GM21447 (cell line): ENCODE measurements at regions not wholly inside any gene's neighbourhood (a gene's known extent, or its start where the extent isn't known, plus 50 kb on each side); places are given as distances from the start of the nearest gene placed in this dataset.
"Not testable (repeated sequence)": the region's sequence is repeated elsewhere in the genome, so short reads cannot be mapped to it uniquely, and the experiment has no call there.

Source experiments
- ATAC-seq: cut with Tn5 transposase; IDR thresholded peaks from one replicate; pipeline ENCODE4 v1.9.1; 2021; ENCODE audit not compliant: unreplicated experiment

GRCh38 chr6:115643762-115644161 is 416.9 kb downstream of the FRK start:
- ATAC-seq = no peak

GRCh38 chr6:115634887-115635286 is 425.8 kb downstream of the FRK start:
- no peak for ATAC-seq

GRCh38 chr6:115634131-115634530 is 426.6 kb downstream of the FRK start:
- no peak for ATAC-seq

- ATAC-seq = no peak
These were observed 429.7 kb downstream of the FRK start for GRCh38 chr6:115631028-115631427.

DNA sequence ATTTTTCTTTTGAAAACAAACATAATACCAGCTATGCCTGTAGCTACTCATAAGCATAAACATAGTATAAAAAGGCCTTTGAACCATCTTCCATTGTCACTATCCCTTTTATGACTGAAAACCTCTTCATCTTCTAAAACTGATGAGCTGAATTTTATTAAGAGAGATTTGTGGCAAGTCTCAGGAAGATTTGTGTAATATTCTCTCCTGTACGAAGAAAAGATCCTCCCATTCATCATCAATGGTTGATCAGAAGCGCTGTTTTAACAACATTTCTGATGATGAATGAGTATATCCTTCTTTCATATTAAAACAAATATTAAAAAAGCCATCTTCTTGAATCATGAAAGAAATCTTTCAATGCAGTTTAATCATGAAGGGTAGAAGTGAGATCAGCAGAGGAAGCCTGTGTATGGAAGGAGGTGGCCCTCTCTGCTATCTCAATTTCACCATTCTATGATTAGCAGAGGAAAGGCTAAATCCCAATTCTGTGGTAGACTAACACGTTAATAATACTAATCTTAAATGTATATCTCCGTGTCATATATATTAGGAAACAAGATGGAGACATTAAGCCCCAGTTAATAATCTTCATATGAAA is 430.2 kb downstream of the FRK start:
- ATAC-seq = no peak

- ATAC-seq = no peak
These were observed 431.3 kb downstream of the FRK start for GRCh38 chr6:115629415-115629814.

DNA sequence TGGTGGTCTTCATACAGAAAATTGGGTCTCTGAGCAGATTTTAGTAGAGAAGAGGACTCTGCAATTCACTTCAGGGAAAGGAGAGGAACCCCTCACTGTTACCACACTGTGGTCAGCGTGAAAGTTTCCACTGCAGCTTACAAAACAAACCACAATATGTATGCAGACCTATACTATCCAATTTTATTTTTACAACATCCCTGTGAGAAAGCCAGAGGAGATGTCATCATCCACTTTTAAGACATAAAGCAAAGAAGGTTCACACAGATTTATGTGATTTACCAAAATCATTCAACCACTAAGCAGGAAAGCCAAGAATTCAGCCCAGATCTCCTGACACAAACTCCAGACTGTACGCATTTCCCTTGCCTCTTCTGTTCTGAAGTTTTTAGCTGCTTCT is 442.4 kb downstream of the FRK start:
- no peak for ATAC-seq

DNA sequence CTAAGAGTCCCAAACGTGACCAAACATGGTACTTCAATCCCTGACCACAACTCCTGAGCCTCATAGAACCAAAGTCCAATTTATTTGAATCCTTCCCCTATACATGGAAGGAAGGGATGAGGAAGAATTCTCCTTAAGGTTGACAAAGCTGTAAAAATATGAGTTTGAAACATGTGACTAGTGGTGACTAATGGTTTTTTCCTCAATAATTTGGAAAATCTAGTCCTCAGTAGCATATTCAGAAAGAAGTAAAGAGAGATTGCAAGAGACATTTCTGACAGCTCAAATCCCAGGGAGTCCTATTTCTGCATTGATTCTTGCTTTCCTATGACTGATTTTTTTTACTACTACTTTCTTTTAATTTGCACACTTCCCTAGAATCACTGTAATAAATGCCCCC is 443.7 kb downstream of the FRK start:
- ATAC-seq = no peak

GRCh38 chr6:115613488-115613887 is 447.2 kb downstream of the FRK start:
- ATAC-seq = no peak

DNA sequence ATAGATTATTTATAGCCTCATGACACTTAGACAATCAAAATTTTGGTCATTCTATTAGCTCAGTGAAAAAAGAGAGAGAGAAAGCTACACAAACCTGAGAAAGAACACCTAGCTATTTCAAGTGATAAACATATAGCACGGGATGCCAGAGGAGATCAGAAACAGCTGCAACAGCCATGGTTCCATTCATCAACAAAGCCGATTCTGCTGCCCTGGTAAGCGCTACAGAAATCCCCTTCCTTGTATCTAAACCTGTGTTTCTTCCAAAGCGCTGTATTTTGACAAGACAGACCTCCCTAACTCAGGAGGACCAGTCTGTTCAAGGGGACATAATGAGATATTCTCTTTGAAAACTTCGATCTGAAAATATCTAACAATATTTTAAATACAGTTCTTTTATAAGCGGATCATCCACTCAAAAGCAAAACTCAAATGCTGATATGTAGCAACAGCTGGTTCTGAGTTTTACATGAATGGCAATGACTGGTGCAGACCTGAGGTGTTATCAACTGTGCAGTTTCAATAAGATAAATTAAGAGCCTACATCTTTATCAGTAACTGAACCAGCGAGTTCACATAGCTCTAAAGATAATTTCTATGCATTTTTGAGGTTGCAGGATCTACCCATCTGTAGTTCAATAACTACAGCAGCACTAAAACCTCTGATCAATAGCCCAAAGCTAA is 447.8 kb downstream of the FRK start:
- no peak for ATAC-seq

DNA sequence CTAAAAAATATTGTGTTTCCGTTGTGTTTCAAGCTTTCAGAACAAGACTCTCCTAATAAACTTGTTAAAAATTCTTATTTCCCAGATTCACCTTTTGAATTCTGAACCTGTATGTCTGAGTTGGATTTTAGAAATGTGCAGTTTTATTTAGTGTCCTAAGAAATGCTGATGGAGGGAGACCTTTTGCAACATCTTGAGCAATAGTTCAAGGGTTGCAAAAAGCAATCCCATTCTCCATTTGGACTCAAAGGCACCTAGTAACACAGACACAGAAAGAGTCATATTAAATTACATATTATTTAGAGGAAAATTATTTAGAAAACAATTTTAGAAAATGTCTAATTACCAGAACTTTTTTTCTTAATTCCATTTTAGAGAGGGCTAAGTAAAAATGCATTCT is 448.5 kb downstream of the FRK start:
- no peak for ATAC-seq

GRCh38 chr6:115610696-115611095 is 450.0 kb downstream of the FRK start:
- ATAC-seq = no peak

- ATAC-seq = no peak
These were observed 451.6 kb downstream of the FRK start for GRCh38 chr6:115609111-115609510.

DNA sequence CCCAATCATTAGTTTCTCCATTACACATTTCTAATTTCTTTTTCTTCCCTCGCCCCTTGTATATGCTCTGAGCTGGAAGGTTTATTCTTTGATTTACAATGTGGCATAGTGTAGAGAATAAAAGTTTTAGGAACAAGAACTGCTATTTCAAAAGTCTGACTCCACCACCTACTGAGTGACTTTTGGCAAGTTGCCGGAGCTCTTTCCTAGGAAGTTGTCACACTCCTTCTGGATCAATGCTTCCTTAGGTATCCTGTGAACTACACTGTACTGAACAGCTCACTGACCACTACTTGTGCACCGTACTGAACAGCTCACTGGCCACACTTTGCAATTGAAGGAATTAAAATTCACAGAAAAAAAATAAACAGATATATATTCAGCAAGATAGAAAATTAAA is 458.2 kb downstream of the FRK start:
- ATAC-seq = no peak

- no peak for ATAC-seq
These were observed 459.2 kb downstream of the FRK start for GRCh38 chr6:115601509-115601908.

DNA sequence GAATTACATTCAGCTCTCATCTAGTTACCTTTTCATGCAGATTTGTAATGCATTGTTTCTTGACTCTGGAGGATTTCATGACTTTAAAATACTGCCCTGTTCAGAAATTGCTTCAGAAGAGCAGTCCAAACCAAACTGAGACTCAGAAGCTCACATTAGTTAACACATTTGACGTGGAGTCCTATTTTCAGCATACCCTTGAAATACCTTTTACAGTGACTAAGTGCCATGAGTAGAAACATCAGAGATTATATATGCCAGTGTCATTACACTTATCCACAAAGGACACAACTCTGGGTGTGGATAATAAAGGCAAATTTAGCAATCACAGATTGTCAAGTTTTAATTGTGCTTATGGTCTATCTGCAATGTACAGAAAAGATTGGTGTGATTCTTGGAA is 459.6 kb downstream of the FRK start:
- ATAC-seq = no peak

GRCh38 chr6:115594891-115595290 is 465.8 kb downstream of the FRK start:
- ATAC-seq = no peak

GRCh38 chr6:115592025-115592424 is 468.7 kb downstream of the FRK start:
- no peak for ATAC-seq

DNA sequence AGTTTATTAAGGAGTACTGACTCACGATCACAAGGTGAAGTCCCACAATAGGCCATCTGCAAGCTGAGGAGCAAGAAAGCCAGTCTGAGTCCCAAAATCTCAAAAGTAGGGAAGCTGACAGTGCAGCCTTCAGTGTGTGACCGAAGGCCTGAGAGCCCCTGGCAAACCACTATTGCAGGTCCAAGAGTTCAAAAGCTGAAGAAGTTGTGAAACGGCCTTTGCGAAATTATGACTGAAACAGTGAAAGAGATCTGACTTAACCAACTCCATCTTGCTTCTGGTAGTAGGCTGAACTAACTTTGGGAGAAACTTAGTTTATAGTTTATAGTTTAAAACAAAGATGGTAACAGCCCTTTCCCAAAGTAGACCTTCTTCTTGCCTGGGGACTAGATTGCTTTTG is 471.6 kb downstream of the FRK start:
- not testable (repeated sequence) for ATAC-seq

DNA sequence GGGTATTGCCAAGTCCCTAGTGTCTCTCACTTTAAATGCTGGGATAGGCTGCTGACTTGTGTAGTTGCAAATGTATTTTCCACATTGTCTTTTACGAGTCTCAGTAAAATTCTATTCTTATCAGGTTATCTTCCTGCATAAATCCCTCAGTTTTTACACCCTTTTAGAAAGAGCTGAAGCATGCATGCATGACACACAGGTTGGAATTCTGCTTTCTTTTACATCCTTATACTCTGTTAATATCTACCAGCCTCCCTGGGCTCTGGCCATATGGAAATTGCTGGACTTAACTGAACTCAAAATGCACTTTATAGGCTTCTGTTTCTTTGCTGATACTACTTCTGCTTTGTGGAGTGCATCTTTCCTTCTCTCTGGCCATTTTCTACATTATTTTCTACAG is 477.4 kb downstream of the FRK start:
- ATAC-seq = no peak

GRCh38 chr6:115582386-115582785 is 478.3 kb downstream of the FRK start:
- ATAC-seq = no peak

- not testable (repeated sequence) for ATAC-seq
These were observed 481.1 kb downstream of the FRK start for GRCh38 chr6:115579565-115579964.

- no peak for ATAC-seq
These were observed 483.4 kb downstream of the FRK start for GRCh38 chr6:115577270-115577669.
